Stomach (tissue), 8 donors: ENCODE measurements at regions not wholly inside any gene's neighbourhood (a gene's known extent, or its start where the extent isn't known, plus 50 kb on each side); places are given as distances from the start of the nearest gene placed in this dataset.
"Not testable (repeated sequence)": the region's sequence is repeated elsewhere in the genome, so short reads cannot be mapped to it uniquely, and the experiment has no call there.

Experiments
- DNase-seq, 2 donors: peaks; one replicate each; pipeline versions ENCODE4 v3.0.0 to v3.0.0-alpha.2; 2013 to 2019
- H3K27ac ChIP-seq, 5 donors: fragments of 200-600 bp in 4 of 5; sonication (generic) in 4 of 5; one replicate each; pipeline ENCODE4 v1.5.1; 2013 to 2019; ENCODE audit warnings: mild to moderate bottlenecking in 1 of 5, moderate library complexity in 1 of 5
- H3K27me3 ChIP-seq, 3 donors: fragments of 200-600 bp; sonication (generic); one replicate each; pipeline ENCODE4 v1.5.1; 2017 to 2019; ENCODE audit warnings: mixed run types in 1 of 3
- H3K36me3 ChIP-seq, 4 donors: fragments of 200-600 bp; sonication (generic); 1 replicate in 3 of 4; 2 replicates in 1 of 4; pipeline ENCODE4 v1.5.1; 2016 to 2019
- H3K4me1 ChIP-seq, 4 donors: fragments of 200-600 bp; sonication (generic); one replicate each; pipeline ENCODE4 v1.5.1; 2016 to 2019
- H3K4me3 ChIP-seq, 4 donors: fragments of 200-600 bp; sonication (generic) in 3 of 4; one replicate each; pipeline ENCODE4 v1.5.1; 2016 to 2019; ENCODE audit warnings: mild to moderate bottlenecking in 1 of 4
- H3K9me3 ChIP-seq, 4 donors: fragments of 200-600 bp; sonication (generic); one replicate each; pipeline ENCODE4 v1.5.1; 2016 to 2019
- CTCF ChIP-seq, 7 experiments: fragments of 450-650 bp in 4 of 7; fragments of 200-600 bp in 3 of 7; sonication (generic) in 3 of 7; IDR thresholded peaks; one replicate each; pipeline ENCODE4 v1.5.1; 2016 to 2019; ENCODE audit warnings: antibody characterized with exemption in 7 of 7, control low read depth in 2 of 7, mild to moderate bottlenecking in 1 of 7
- EP300 ChIP-seq: sonication (generic); formaldehyde crosslinking; IDR thresholded peaks from one replicate; pipeline ENCODE4 v1.6.1; 2017; ENCODE audit warnings: antibody characterized with exemption
- POLR2A ChIP-seq, 4 donors: fragments of 450-650 bp; IDR thresholded peaks; one replicate each; pipeline ENCODE4 v1.6.1; 2016; ENCODE audit warnings: antibody characterized with exemption in 4 of 4, control low read depth in 2 of 4, mild to moderate bottlenecking in 1 of 4, moderate library complexity in 1 of 4
- POLR2AphosphoS5 ChIP-seq, 3 donors: sonication (generic); formaldehyde crosslinking; IDR thresholded peaks; one replicate each; pipeline ENCODE4 v1.6.1; 2016; ENCODE audit warnings: antibody characterized with exemption in 3 of 3
- WGBS, 5 donors: extraction: QIAGEN DNeasy Blood & Tissue Kit in 3 of 5; methylation state at CpG; one replicate each; pipeline versions ENCODE4 v1.1.5 to v1.1.7; 2013 to 2018; 5-methylcytosine and 5-hydroxymethylcytosine counted together
- intact Hi-C: fragments of 100-400 bp; cut with DNase I; formaldehyde crosslinking; loops from one replicate; pipeline ENCODE4 v1.15.1; 2023; ENCODE audit warnings: low total_unique reads
- donor health status: healthy with polysubstance abuse.
- donor health status: Bipolar disorder and iron deficiency.
- donor health status: healthy.

- Histone ChIP-seq H3K27ac (no peak overlapping the region), H3K9me3 (no peaks in the 10 kb centered on the region), H3K4me3 (no peak overlapping the region), H3K36me3 (no peaks in the 10 kb centered on the region), H3K4me1 (no peaks in the 10 kb centered on the region), H3K27me3 (no peaks in the 10 kb centered on the region)
- TF ChIP-seq POLR2AphosphoS5 (IDR thresholded peaks at IDR 0.05) (no peak), POLR2A (IDR thresholded peaks at IDR 0.05) (no peak), CTCF (IDR thresholded peaks at IDR 0.05) (no peak), EP300 (no peak)
- 40 to 100% (median 80%) methylated on average over 1 of the region's 1 CpG for WGBS, 5 donors
- intact Hi-C loops: no loop called here
- no peak for DNase-seq
Measured at GRCh38 chr4:114435116-114435515, 163.5 kb upstream of the UGT8 start.

GRCh38 chr4:114442856-114443255 lies 155.8 kb upstream of the UGT8 start:
- H3K4me1 ChIP-seq: no peaks in the 10 kb centered on the region
- H3K4me3 ChIP-seq: no peak overlapping the region
- TF ChIP-seq POLR2AphosphoS5 (IDR thresholded peaks at IDR 0.05): no peak
- H3K27me3 ChIP-seq: no peaks in the 10 kb centered on the region
- DNase-seq: no peak
- H3K9me3 ChIP-seq: no peaks in the 10 kb centered on the region
- H3K36me3 ChIP-seq: no peaks in the 10 kb centered on the region
- H3K27ac ChIP-seq: no peak overlapping the region
- WGBS, 5 donors: 69 to 85% (median 81%) methylated on average over 3 of the region's 3 CpGs
- intact Hi-C loops: no loop called here

- TF ChIP-seq CTCF (IDR thresholded peaks at IDR 0.05) (no peak), POLR2AphosphoS5 (IDR thresholded peaks at IDR 0.05) (no peak), EP300 (no peak), POLR2A (IDR thresholded peaks at IDR 0.05) (no peak)
- H3K36me3 ChIP-seq: no peaks in the 10 kb centered on the region
- 76 to 94% (median 86%) methylated on average over 1 of the region's 1 CpG for WGBS, 5 donors
Measured at GRCh38 chr4:114444211-114444610, 154.4 kb upstream of the UGT8 start.

GRCh38 chr4:114447963-114448516 lies 150.6 kb upstream of the UGT8 start:
- H3K4me3 ChIP-seq, H3K4me1 ChIP-seq, H3K27me3 ChIP-seq, H3K9me3 ChIP-seq, H3K27ac ChIP-seq, intact Hi-C loops, H3K36me3 ChIP-seq, DNase-seq: not testable (repeated sequence)

More at GRCh38 chr4:114444211-114444610, 154.4 kb upstream of the UGT8 start:
- Histone ChIP-seq H3K27me3 (no peaks in the 10 kb centered on the region), H3K4me1 (no peaks in the 10 kb centered on the region), H3K9me3 (no peaks in the 10 kb centered on the region), H3K4me3 (no peak overlapping the region), H3K27ac (no peak overlapping the region)
- intact Hi-C loops: no loop called here
- no peak for DNase-seq

- 71 to 86% (median 82%) methylated on average over 2 of the region's 2 CpGs for WGBS, 5 donors
- no peaks in the 10 kb centered on the region for H3K36me3 ChIP-seq
- TF ChIP-seq EP300 (no peak), POLR2AphosphoS5 (IDR thresholded peaks at IDR 0.05) (no peak), POLR2A (IDR thresholded peaks at IDR 0.05) (no peak), CTCF (IDR thresholded peaks at IDR 0.05) (no peak)
Measured at GRCh38 chr4:114458728-114459127, 139.9 kb upstream of the UGT8 start.

More at GRCh38 chr4:114458728-114459127, 139.9 kb upstream of the UGT8 start:
- H3K4me1 ChIP-seq: no peaks in the 10 kb centered on the region
- H3K27ac ChIP-seq: no peak overlapping the region
- no peaks in the 10 kb centered on the region for H3K27me3 ChIP-seq
- no peak overlapping the region for H3K4me3 ChIP-seq
- DNase-seq: no peak
- intact Hi-C loops: no loop called here
- no peaks in the 10 kb centered on the region for H3K9me3 ChIP-seq
